ENCODE measurements at regions not wholly inside any gene's neighbourhood (a gene's known extent, or its start where the extent isn't known, plus 50 kb on each side); places are given as distances from the start of the nearest gene placed in this dataset.

- no peaks in the 10 kb centered on the region for H3K9me2 ChIP-seq (ENCODE audit: insufficient read depth)
- DNase-seq (ENCODE audit: low spot score) (no peak), ATAC-seq (no peak)
- H3K4me2 ChIP-seq, result no peak overlapping the region
- no peaks in the 10 kb centered on the region for H3K36me3 ChIP-seq (ENCODE audit: insufficient read depth)
- Mint-ChIP-seq H3K9me3 (no peaks in the 10 kb centered on the region; the same call in 2 of the 3 replicates), H3K36me3 (ENCODE audit: low read depth) (no peaks in the 10 kb centered on the region; the same call in 2 of the 3 replicates), H3K27ac (no peak overlapping the region), H3K27me3 (ENCODE audit: insufficient read depth, low read depth, poor library complexity) (no peaks in the 10 kb centered on the region), H3K4me3 (no peak overlapping the region), H3K4me1 (peaks cover 9% of the 10 kb centered on the region)
- peaks cover 15% of the 10 kb centered on the region; the same call in 1 of the 2 replicates for H3K4me1 ChIP-seq (ENCODE audit: insufficient read depth)
- no peak overlapping the region for H2AFZ ChIP-seq
- H3K27ac ChIP-seq (ENCODE audit: low read depth), result no peak overlapping the region
- no peaks in the 10 kb centered on the region for H3K79me2 ChIP-seq (replicated peaks; ENCODE audit: insufficient read depth)
- H3K4me3 ChIP-seq, result no peak overlapping the region
- no peaks in the 10 kb centered on the region for H3F3A ChIP-seq (replicated peaks; ENCODE audit: low read depth)
- no peaks in the 10 kb centered on the region for H3K27me3 ChIP-seq (ENCODE audit: insufficient read depth)
- no peaks in the 10 kb centered on the region for H4K20me1 ChIP-seq (replicated peaks; ENCODE audit: insufficient read depth)
- no peak for TF ChIP-seq STAT1 (IDR thresholded peaks at IDR 0.05; ENCODE audit: unreplicated experiment)
These were observed 648.4 kb upstream of the HTR2C start for GRCh38 chrX:113935518-113935917.

GRCh38 chrX:113933931-113934330 lies 650.0 kb upstream of the HTR2C start:
- Histone ChIP-seq H4K20me1 (replicated peaks; ENCODE audit: insufficient read depth) (no peaks in the 10 kb centered on the region), H3K36me3 (ENCODE audit: insufficient read depth) (no peaks in the 10 kb centered on the region), H2AFZ (no peak overlapping the region), H3K27ac (ENCODE audit: low read depth) (no peak overlapping the region), H3K4me1 (ENCODE audit: insufficient read depth) (peaks cover 12% of the 10 kb centered on the region; the same call in 1 of the 2 replicates), H3K4me3 (no peak overlapping the region), H3K9me2 (ENCODE audit: insufficient read depth) (no peaks in the 10 kb centered on the region), H3F3A (replicated peaks; ENCODE audit: low read depth) (no peaks in the 10 kb centered on the region), H3K79me2 (replicated peaks; ENCODE audit: insufficient read depth) (no peaks in the 10 kb centered on the region), H3K27me3 (ENCODE audit: insufficient read depth) (no peaks in the 10 kb centered on the region), H3K4me2 (no peak overlapping the region)
- DNase-seq (ENCODE audit: low spot score), result no peak
- TF ChIP-seq NANOG (IDR thresholded peaks at IDR 0.05; ENCODE audit: borderline replicate concordance) (no peak), ZNF462 (CRISPR knock-in tag; IDR thresholded peaks at IDR 0.05) (no peak), ETS1 (IDR thresholded peaks at IDR 0.05) (no peak), CTCF (conservative IDR thresholded peaks at IDR 0.05; ENCODE audit: low read depth in 2 of 2) (no peak)
- Mint-ChIP-seq H3K36me3 (ENCODE audit: low read depth) (peaks cover under 1% of the 10 kb centered on the region; the same call in 2 of the 3 replicates), H3K27me3 (ENCODE audit: insufficient read depth, low read depth, poor library complexity) (no peaks in the 10 kb centered on the region), H3K9me3 (peaks cover under 1% of the 10 kb centered on the region; the same call in 2 of the 3 replicates), H3K4me1 (peaks cover 9% of the 10 kb centered on the region), H3K4me3 (no peak overlapping the region), H3K27ac (no peak overlapping the region)
- no peak for ATAC-seq

Data from GM23338 (cell line).